Astrocyte of the spinal cord (primary cell): ENCODE measurements at regions not wholly inside any gene's neighbourhood (a gene's known extent, or its start where the extent isn't known, plus 50 kb on each side); places are given as distances from the start of the nearest gene placed in this dataset.
"Not testable (repeated sequence)": the region's sequence is repeated elsewhere in the genome, so short reads cannot be mapped to it uniquely, and the experiment has no call there.

ENCODE experiments used
- DNase-seq: peaks from one replicate; pipeline ENCODE4 v3.0.0; 2011; ENCODE audit warnings: low read depth, low spot score
- H3K4me3 ChIP-seq: 2 replicates; pipeline ENCODE4 v1.5.1; 2011; ENCODE audit warnings: low read depth, mild to moderate bottlenecking, low read length, moderate library complexity
- CTCF ChIP-seq: IDR thresholded peaks from 2 replicates; pipeline ENCODE4 v1.5.1; 2012; ENCODE audit warnings: low read depth, mild to moderate bottlenecking, low read length, inconsistent platforms
- in situ Hi-C: cut with HindIII; loops from 2 replicates; pipeline ENCODE4 v1.10.0; 2017; ENCODE audit warnings: low sequenced_read_pairs

- TF ChIP-seq CTCF = no peak
- in situ Hi-C loops = no loop called here
- H3K4me3 ChIP-seq = no peak overlapping the region
- DNase-seq = no peak
Observed at GRCh38 chr18:1371724-1372123, 467.1 kb downstream of the ADCYAP1 start.

GRCh38 chr18:1383465-1383864, 478.8 kb downstream of the ADCYAP1 start:
- in situ Hi-C loops = no loop called here
- no peak overlapping the region for H3K4me3 ChIP-seq
- DNase-seq = no peak
- TF ChIP-seq CTCF = no peak

- H3K4me3 ChIP-seq, in situ Hi-C loops, DNase-seq: not testable (repeated sequence)
Observed at GRCh38 chr18:1388468-1388867, 483.8 kb downstream of the ADCYAP1 start.

- DNase-seq = no peak
- in situ Hi-C loops = no loop called here
- no peak for TF ChIP-seq CTCF
- no peak overlapping the region for H3K4me3 ChIP-seq
Observed at GRCh38 chr18:1392046-1392445, 487.4 kb downstream of the ADCYAP1 start.

- in situ Hi-C loops = no loop called here
- no peak for DNase-seq
- no peak overlapping the region for H3K4me3 ChIP-seq
- TF ChIP-seq CTCF = no peak
Observed at GRCh38 chr18:1392865-1393734, 488.4 kb downstream of the ADCYAP1 start.

- in situ Hi-C loops = no loop called here
- TF ChIP-seq CTCF = no peak
- DNase-seq = no peak
- no peak overlapping the region for H3K4me3 ChIP-seq
Observed at GRCh38 chr18:1393929-1394328, 489.3 kb downstream of the ADCYAP1 start.

- in situ Hi-C loops = no loop called here
Observed at GRCh38 chr18:1394426-1394825, 489.8 kb downstream of the ADCYAP1 start.

More at GRCh38 chr18:1394426-1394825, 489.8 kb downstream of the ADCYAP1 start:
- no peak for DNase-seq
- no peak overlapping the region for H3K4me3 ChIP-seq
- no peak for TF ChIP-seq CTCF
